OCI-LY7 (cell line): ENCODE measurements at regions not wholly inside any gene's neighbourhood (a gene's known extent, or its start where the extent isn't known, plus 50 kb on each side); places are given as distances from the start of the nearest gene placed in this dataset.

Source experiments
- CTCF ChIP-seq: fragments of 200-600 bp; sonication (generic); conservative IDR thresholded peaks from 2 replicates; pipeline ENCODE4 v1.5.1; 2014; ENCODE audit warnings: mild to moderate bottlenecking, antibody characterized with exemption, low read length, moderate library complexity, mixed read lengths
- EZH2phosphoT487 ChIP-seq: fragments of 200-600 bp; sonication (generic); IDR thresholded peaks from 2 replicates; pipeline ENCODE4 v1.6.1; 2018; ENCODE audit warnings: low read depth, borderline replicate concordance, mild to moderate bottlenecking, mixed run types, antibody characterized with exemption, low read length, moderate library complexity, mixed read lengths

- TF ChIP-seq CTCF (no peak), EZH2phosphoT487 (no peak)
These were observed 60.5 kb upstream of the HOPX start for GRCh38 chr4:56741595-56741994.
